ENCODE measurements at regions not wholly inside any gene's neighbourhood (a gene's known extent, or its start where the extent isn't known, plus 50 kb on each side); places are given as distances from the start of the nearest gene placed in this dataset.

- DNase-seq (ENCODE audit: low read depth), result no peak
- TF ChIP-seq CTCF (IDR thresholded peaks at IDR 0.05; ENCODE audit: insufficient read depth, low read length), result no peak
- H3K4me3 ChIP-seq (ENCODE audit: low read depth, low read length), result no peak overlapping the region
These were observed 126.5 kb upstream of the MAST4 start for GRCh38 chr5:66469684-66470083.

DNA sequence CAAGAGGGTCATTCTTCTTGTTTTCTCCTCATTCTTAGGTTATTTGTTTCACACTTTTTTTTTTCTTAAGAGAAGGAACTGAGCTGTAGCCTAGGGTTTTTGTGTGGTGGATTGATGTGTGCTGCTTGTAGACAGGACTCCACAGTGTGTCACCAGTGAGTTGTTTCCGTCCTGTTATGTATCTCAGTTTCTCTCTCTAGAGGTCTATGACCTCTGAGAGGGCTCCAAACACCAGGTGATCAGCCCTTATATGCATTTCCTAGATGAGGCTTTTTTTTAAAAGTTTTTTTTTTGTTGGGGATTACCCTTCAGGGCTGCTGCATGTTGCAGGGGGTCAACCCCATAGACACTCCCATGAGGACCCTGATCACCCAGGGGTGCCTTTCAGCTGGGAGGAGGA is 124.2 kb upstream of the MAST4 start:
- H3K4me3 ChIP-seq (ENCODE audit: low read depth, low read length), result no peak overlapping the region
- no peak for DNase-seq (ENCODE audit: low read depth)
- no peak for TF ChIP-seq CTCF (IDR thresholded peaks at IDR 0.05; ENCODE audit: insufficient read depth, low read length)

GRCh38 chr5:66475731-66476130 is 120.5 kb upstream of the MAST4 start:
- DNase-seq (ENCODE audit: low read depth), result no peak
- TF ChIP-seq CTCF (IDR thresholded peaks at IDR 0.05; ENCODE audit: insufficient read depth, low read length), result no peak
- H3K4me3 ChIP-seq (ENCODE audit: low read depth, low read length), result no peak overlapping the region

GRCh38 chr5:66477596-66477995 is 118.6 kb upstream of the MAST4 start:
- H3K4me3 ChIP-seq (ENCODE audit: low read depth, low read length), result no peak overlapping the region
- no peak for DNase-seq (ENCODE audit: low read depth)
- no peak for TF ChIP-seq CTCF (IDR thresholded peaks at IDR 0.05; ENCODE audit: insufficient read depth, low read length)

DNA sequence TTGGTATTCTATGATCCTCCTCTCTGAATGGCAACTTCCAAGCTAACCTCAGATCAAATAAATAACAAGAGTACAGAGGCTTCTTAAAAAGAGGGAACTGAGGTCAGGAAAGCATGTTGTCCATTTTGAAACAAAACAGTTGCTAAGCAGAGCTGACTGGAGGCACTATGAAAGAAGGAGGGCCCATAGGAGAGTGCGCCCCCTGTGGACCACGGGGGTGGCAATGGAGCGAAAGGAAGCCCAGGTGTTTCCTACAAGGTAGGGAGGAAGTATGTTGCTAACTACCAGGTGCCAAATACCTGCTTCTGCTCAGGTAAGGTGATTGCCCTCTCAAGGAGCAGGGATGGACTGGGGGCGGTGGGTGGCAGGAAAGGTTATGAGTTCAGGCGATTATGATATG is 101.8 kb upstream of the MAST4 start:
- TF ChIP-seq CTCF (IDR thresholded peaks at IDR 0.05; ENCODE audit: insufficient read depth, low read length), result no peak
- no peak overlapping the region for H3K4me3 ChIP-seq (ENCODE audit: low read depth, low read length)
- no peak for DNase-seq (ENCODE audit: low read depth)

GRCh38 chr5:66498791-66499207 is 97.4 kb upstream of the MAST4 start:
- H3K4me3 ChIP-seq (ENCODE audit: low read depth, low read length), result no peak overlapping the region
- TF ChIP-seq CTCF (IDR thresholded peaks at IDR 0.05; ENCODE audit: insufficient read depth, low read length), result peak; percentile 43
- DNase-seq (ENCODE audit: low read depth), result peak; percentile 54

DNA sequence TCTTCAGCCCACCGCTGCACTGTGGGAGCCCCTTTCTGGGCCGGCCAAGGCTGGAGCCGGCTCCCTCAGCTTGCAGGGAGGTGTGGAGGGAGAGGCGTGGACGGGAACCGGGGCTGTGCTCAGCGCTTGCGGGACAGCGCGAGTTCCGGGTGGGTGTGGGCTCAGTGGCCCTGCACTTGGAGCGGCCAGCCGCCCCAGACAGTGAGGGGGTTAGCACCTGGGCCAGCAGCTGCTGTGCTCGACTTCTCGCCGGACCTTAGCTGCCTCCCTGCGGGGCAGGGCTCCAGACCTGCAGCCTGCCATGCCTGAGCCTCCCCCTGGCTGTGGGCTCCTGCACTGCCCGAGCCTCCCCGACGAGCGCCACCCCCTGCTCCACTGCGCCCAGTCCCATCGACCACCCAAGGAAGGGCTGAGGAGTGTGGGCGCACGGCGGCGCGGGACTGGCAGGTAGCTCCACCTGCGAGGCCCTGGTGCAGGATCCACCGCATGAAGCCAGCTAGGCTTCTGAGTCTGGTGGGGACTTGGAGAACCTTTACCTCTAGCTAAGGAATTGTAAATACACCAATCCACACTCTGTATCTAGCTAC is 92.9 kb upstream of the MAST4 start:
- no peak for TF ChIP-seq CTCF (IDR thresholded peaks at IDR 0.05; ENCODE audit: insufficient read depth, low read length)
- DNase-seq (ENCODE audit: low read depth), result no peak
- no peak overlapping the region for H3K4me3 ChIP-seq (ENCODE audit: low read depth, low read length)

Data from fibroblast of the aortic adventitia (primary cell).